Neural progenitor cell (in vitro differentiated cells): ENCODE measurements at regions not wholly inside any gene's neighbourhood (a gene's known extent, or its start where the extent isn't known, plus 50 kb on each side); places are given as distances from the start of the nearest gene placed in this dataset.

Experiments
- CTCF ChIP-seq: fragments of 200-600 bp; sonication (generic); IDR thresholded peaks from 2 replicates; pipeline ENCODE4 v1.5.1; 2017; ENCODE audit warnings: antibody characterized with exemption, mild to moderate bottlenecking
- EZH2 ChIP-seq: fragments of 200-600 bp; sonication (generic); IDR thresholded peaks from 2 replicates; pipeline ENCODE4 v1.6.1; 2017; ENCODE audit warnings: antibody characterized with exemption, mild to moderate bottlenecking, moderate library complexity
- EZH2phosphoT487 ChIP-seq: fragments of 200-600 bp; sonication (generic); IDR thresholded peaks from 2 replicates; pipeline ENCODE4 v1.6.1; 2017; ENCODE audit warnings: antibody characterized with exemption

- TF ChIP-seq CTCF, result no peak
- TF ChIP-seq EZH2, result no peak
- no peak for TF ChIP-seq EZH2phosphoT487
Measured at GRCh38 chr12:91276509-91276908, 93.9 kb upstream of the DCN start.
